Left kidney (tissue), 1 donor: ENCODE measurements at regions not wholly inside any gene's neighbourhood (a gene's known extent, or its start where the extent isn't known, plus 50 kb on each side); places are given as distances from the start of the nearest gene placed in this dataset.
"Not testable (repeated sequence)": the region's sequence is repeated elsewhere in the genome, so short reads cannot be mapped to it uniquely, and the experiment has no call there.

Experiments used
- DNase-seq: peaks from one replicate; pipeline ENCODE4 v3.0.0-alpha.2; 2013

- no peak for DNase-seq
These were observed 833.5 kb upstream of the ADGRL3 start for GRCh38 chr4:60366661-60367060.

DNA sequence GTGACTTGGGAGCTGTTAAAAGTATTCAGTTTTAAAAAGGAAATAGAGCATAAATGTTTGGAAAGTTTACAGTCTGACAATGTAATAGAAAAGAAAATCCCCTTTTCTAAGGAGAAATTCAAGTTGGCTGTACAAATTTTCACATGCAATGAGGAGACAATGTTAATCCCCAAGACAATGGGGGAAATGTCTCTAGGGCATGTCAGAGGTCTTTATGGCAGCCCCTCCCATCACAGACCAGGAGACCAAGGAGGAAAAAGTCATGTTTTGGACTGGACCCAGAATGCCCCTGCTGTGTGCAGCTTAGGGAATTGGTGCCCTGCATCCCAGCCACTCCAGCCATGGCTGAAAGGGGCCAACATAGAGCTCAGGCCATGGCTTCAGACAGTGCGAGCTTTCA lies 831.1 kb upstream of the ADGRL3 start:
- no peak for DNase-seq

GRCh38 chr4:60378010-60378409 lies 822.1 kb upstream of the ADGRL3 start:
- DNase-seq: no peak

DNA sequence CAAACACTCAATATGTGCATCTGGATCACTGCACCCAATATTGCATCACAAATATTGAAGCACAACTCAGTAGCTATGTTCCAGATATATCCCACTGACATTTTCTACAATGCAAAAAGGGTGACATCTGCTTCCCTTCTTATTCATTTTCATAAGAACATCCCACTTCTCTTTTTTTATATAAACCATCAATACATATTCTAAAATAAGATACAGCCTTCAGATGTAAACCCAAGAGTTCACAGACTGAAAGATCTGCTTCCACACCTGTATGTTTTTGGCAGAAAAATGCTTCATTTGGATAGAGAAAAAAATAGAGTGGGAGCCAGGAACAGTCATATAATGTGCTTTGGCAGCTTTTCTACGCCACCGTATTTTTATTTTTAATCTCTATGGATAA lies 815.6 kb upstream of the ADGRL3 start:
- no peak for DNase-seq

- DNase-seq: no peak
These were observed 810.5 kb upstream of the ADGRL3 start for GRCh38 chr4:60389633-60390032.

- DNase-seq: no peak
These were observed 803.6 kb upstream of the ADGRL3 start for GRCh38 chr4:60396341-60397049.

GRCh38 chr4:60400593-60400992 lies 799.5 kb upstream of the ADGRL3 start:
- DNase-seq: no peak

DNA sequence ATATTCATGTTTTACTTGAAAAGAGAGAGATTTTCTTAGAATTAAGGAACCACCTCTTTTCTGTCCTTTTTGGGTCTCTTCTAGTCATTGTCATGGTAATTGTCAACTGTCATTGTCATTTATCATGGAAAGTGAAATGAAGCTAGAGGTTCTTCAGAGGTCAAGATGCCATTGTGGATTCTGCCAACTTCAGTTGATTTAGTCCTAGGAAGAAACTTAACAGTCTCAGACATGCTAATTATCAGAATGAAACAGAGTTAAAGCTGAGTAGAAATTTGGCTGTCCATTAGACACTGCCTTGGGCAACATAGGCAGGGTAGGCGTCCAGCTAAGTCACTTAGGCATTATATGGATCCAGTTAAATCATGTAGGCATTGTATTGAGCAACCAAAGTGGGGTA lies 796.1 kb upstream of the ADGRL3 start:
- DNase-seq: no peak

GRCh38 chr4:60422439-60422838 lies 777.7 kb upstream of the ADGRL3 start:
- DNase-seq: no peak

DNA sequence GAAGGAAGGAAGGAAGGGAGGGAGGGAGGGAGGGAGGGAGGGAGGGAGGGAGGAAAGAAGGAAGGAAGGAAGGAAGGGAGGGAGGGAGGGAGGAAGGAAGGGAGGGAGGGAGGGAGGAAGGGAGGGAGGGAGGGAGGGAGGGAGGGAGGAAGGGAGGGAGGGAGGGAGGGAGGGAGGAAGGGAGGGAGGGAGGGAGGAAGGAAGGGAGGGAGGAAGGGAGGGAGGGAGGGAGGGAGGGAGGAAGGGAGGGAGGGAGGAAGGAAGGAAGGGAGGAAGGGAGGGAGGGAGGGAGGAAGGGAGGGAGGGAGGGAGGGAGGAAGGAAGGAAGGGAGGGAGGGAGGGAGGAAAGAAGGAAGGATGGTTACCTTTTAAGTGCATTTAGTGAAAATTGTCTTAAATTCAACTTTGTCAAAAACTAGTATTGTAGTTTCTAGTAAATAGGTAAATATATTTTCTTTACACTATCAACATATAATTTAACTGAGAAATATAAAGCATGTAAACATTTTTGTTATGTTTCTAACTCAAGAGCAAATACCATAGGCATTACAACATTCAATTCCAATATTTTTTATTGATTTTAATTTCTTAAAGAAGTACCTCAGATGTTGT lies 776.4 kb upstream of the ADGRL3 start:
- not testable (repeated sequence) for DNase-seq

DNA sequence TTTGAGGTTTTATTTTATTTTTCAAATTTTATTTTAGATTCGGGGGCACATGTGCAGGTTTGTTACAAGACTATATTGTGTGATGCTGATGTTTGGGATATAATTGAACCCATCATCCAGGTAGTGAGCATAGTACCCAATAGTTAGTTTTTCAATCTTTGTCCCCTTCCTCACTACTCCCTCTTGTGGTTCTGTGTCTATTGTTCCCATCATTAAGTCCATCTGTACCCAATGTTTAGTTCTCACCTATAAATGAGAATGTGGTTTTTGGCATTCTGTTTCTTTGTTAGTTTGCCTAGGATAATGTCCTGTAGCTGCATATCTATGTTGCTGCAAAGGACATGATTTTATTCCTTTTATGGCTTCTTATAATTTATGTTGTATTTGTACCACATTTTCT lies 767.2 kb upstream of the ADGRL3 start:
- DNase-seq: no peak

DNA sequence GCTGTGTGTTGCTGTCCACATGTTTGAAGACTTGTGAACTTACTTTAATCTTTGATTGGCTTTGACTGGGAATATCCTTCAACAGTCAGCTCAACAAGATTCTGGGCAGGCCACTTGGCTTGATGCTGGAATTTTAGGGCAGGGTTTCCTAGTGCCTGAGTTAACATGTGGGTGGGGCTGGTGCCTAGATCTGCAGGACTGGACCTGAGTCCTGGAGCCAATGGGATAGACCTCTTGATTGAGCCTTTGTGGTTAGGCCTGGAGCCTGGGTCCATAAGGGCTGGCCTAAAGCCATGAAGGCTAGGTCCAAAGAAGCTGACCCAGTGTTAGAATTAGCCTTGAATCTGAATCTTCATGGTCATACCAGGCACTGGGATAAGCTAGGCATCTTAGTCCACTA lies 757.1 kb upstream of the ADGRL3 start:
- no peak for DNase-seq

DNA sequence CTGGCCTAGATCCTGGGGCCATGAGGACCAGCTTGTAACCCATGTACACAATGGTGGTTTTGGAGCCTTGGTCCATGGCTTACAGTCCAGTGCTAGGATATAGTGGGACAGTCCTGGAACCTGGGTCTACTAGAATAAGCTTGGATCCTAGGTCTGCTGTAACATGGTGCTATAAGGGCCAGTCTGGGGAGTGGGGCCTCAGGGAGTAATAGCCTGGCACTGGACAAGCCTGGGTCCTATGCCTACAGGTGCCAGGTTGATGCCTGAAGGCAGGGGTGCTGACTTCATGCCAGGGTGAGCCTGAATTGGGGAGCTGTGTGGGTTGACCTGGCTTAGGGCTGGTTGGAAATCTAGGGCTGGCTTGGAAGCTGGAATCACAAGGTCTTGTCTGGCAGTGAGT lies 756.3 kb upstream of the ADGRL3 start:
- no peak for DNase-seq

DNA sequence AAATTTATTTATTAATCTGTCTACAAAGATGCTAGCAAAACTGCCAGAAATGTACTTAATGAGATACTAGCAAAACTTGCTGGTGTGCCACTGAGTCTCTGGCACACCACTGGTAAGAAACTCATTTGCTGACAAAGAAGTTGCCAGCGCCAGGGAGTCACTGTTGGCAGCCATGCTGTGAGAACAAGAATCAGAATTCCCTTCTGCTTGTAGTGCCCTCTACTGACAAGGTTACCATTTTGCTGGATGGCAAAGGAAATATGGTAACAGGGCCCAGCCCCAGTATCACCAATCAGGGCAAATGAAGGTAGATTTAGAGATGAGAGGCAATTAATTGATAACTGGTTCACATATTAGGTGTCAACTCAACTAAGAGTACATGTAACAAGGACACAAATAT lies 750.1 kb upstream of the ADGRL3 start:
- DNase-seq: no peak

DNA sequence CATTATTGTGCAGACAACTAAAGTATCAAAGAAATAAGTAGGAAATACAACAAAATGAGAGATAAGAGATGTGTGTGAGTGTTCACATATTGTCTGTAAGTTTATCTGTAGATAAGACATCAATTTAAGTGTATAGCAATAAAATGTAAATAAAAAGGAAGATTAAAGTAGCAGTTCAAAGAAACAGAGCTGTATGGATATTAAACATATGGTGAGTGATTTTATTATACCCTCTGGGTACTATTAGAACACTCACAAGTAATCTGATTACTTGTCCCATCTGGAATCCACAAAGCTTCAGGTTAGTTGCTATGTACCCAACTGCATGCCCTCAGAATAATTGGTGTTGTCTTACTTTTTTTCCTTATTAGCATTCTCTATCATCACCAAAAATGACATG lies 747.9 kb upstream of the ADGRL3 start:
- DNase-seq: no peak

DNA sequence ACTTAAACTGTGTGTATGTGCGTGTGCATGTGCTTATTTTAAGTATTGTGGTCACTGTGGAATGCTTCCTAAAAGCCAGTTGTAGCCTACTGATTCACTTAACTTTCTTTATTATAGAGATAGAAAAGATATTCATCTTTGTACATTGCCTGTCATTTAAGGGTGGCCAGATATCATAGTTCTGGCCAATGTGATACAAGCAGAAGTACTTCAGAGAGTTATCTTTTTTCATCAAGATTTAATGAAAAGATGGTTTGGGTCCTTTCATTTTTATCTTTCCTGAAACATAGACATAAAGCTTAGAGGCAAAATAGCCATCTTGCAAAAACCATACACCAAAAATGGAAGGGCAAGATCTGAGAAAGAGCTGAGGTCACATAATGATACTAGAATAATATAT lies 744.7 kb upstream of the ADGRL3 start:
- DNase-seq: no peak

- no peak for DNase-seq
These were observed 738.6 kb upstream of the ADGRL3 start for GRCh38 chr4:60461551-60461950.

GRCh38 chr4:60463857-60464502 lies 736.1 kb upstream of the ADGRL3 start:
- no peak for DNase-seq

GRCh38 chr4:60482921-60483351 lies 717.2 kb upstream of the ADGRL3 start:
- no peak for DNase-seq

GRCh38 chr4:60485276-60485675 lies 714.9 kb upstream of the ADGRL3 start:
- DNase-seq: no peak

- DNase-seq: not testable (repeated sequence)
These were observed 712.9 kb upstream of the ADGRL3 start for GRCh38 chr4:60487118-60487761.

GRCh38 chr4:60500810-60501209 lies 699.3 kb upstream of the ADGRL3 start:
- DNase-seq: no peak

DNA sequence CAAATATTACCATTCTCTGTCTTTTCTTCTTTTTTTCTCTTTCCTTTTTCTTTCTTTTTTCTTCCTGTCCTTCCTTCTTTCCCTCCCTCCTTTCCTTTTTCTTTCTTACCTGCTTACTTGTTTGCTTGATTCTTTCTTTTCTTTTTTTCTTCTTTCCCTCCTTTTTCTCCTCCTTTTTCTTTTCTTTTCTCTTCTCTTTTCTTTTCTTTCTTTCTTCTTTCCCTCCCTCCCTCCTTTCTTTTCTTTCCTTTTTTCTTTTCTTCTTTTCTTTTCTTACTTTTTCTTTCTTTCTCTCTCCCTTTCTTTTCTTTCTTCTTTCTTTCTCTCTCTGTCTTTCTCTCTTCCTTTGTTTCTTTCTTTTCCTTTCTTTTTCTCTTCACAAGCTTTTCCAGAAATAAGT lies 697.4 kb upstream of the ADGRL3 start:
- no peak for DNase-seq
